Caco-2 (cell line): ENCODE measurements at regions not wholly inside any gene's neighbourhood (a gene's known extent, or its start where the extent isn't known, plus 50 kb on each side); places are given as distances from the start of the nearest gene placed in this dataset.
"Not testable (repeated sequence)": the region's sequence is repeated elsewhere in the genome, so short reads cannot be mapped to it uniquely, and the experiment has no call there.

Experiments
- BruUV-seq: library from RNA; stranded (reverse); fragments of 400-500 nt; replicated peaks from 2 replicates; lab custom pipeline; 2021; lab: Mats Ljungman, UMichigan
- CTCF ChIA-PET: fragments of 300-600 bp; sonication (Branson Sonifier 250); formaldehyde crosslinking; loops from one replicate; lab custom pipeline; 2022; ENCODE audit warnings: antibody characterized with exemption; lab: Charles Lee
- POLR2A ChIA-PET: fragments of 300-600 bp; sonication (Branson Sonifier 250); formaldehyde crosslinking; loops from one replicate; lab custom pipeline; 2022; ENCODE audit warnings: antibody characterized with exemption; lab: Charles Lee
- DNase-seq, 2 experiments: peaks; one replicate each; pipeline versions ENCODE4 v3.0.0 to v3.0.0-alpha.2; 2020 to 2022
- H3K27me3 ChIP-seq: replicated peaks from 2 replicates; pipeline ENCODE4 v1.6.0; 2011; ENCODE audit warnings: low read length; ENCODE audit not compliant: control insufficient read depth, insufficient read depth
- H3K36me3 ChIP-seq: 2 replicates; pipeline ENCODE4 v1.5.1; 2011; ENCODE audit warnings: low read length; ENCODE audit not compliant: control insufficient read depth, insufficient read depth
- H3K4me1 ChIP-seq: fragments of 250-450 bp; sonication (Bioruptor Pico); 2 replicates; pipeline ENCODE4 v1.5.1; 2020; ENCODE audit warnings: mild to moderate bottlenecking
- H3K4me3 ChIP-seq: 2 replicates; pipeline ENCODE4 v1.5.1; 2011; ENCODE audit warnings: low read depth, mild to moderate bottlenecking, control low read depth, low read length
- H3K9me3 ChIP-seq: fragments of 250-450 bp; sonication (Bioruptor Pico); 2 replicates; pipeline ENCODE4 v1.5.1; 2020; ENCODE audit warnings: mild to moderate bottlenecking, moderate library complexity
- H3K27ac Mint-ChIP-seq: one replicate; pipeline ENCODE4 v1.8.0; 2022; ENCODE audit warnings: mixed read lengths; ENCODE audit not compliant: unreplicated experiment
- H3K27me3 Mint-ChIP-seq: one replicate; pipeline ENCODE4 v1.8.0; 2022; ENCODE audit warnings: mixed read lengths; ENCODE audit not compliant: insufficient read depth, unreplicated experiment
- H3K36me3 Mint-ChIP-seq: one replicate; pipeline ENCODE4 v1.8.0; 2022; ENCODE audit warnings: mild to moderate bottlenecking, mixed read lengths; ENCODE audit not compliant: insufficient read depth, unreplicated experiment
- H3K4me1 Mint-ChIP-seq: one replicate; pipeline ENCODE4 v1.8.0; 2022; ENCODE audit warnings: low read depth, mixed read lengths; ENCODE audit not compliant: unreplicated experiment
- H3K4me3 Mint-ChIP-seq: one replicate; pipeline ENCODE4 v1.8.0; 2022; ENCODE audit warnings: mild to moderate bottlenecking, moderate library complexity, mixed read lengths; ENCODE audit not compliant: unreplicated experiment
- H3K9me3 Mint-ChIP-seq: one replicate; pipeline ENCODE4 v1.8.0; 2022; ENCODE audit warnings: mixed read lengths; ENCODE audit not compliant: unreplicated experiment
- intact Hi-C: fragments of 100-400 bp; cut with micrococcal nuclease; formaldehyde crosslinking; loops from one replicate; pipeline ENCODE4 v1.10.0; 2022; ENCODE audit not compliant: unreplicated experiment
- TF ChIP-seq, protein P1 (sequence below), 2 experiments: fragments of 200-600 bp in 1 of 2; IDR thresholded peaks; 1 replicate in 1 of 2; 2 replicates in 1 of 2; pipeline versions ENCODE4 v1.5.1 to v1.8.0; 2011 to 2022; ENCODE audit warnings: antibody characterized with exemption in 1 of 2, control low read depth in 1 of 2, inconsistent platforms in 1 of 2, low read depth in 1 of 2, low read length in 1 of 2, mild to moderate bottlenecking in 1 of 2, moderate library complexity in 1 of 2; ENCODE audit not compliant: insufficient read depth in 1 of 2, severe bottlenecking in 1 of 2, unreplicated experiment in 1 of 2

DNA sequence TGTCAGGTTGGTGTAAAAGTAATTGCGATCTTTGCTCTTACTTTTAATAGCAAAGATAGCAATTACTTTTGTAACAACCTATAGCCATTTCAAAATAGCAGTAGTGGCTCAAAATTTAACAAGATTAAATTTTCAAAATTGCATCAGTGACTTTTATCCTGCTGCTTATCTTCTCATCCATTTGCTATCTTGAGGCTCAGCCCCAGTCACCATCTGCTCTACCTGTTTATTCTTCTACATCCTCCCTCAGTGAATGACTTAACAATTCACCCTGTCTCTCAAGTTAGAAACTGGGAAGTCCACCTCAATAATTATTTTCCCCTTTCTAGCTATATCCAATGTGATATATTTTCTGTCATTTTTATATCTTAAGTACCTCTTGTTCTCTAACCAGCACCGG is 148.6 kb upstream of the ZNF804A start:
- Mint-ChIP-seq H3K27ac (no peak overlapping the region), H3K4me3 (no peak overlapping the region), H3K9me3 (no peaks in the 10 kb centered on the region), H3K27me3 (no peaks in the 10 kb centered on the region), H3K36me3 (no peaks in the 10 kb centered on the region), H3K4me1 (no peaks in the 10 kb centered on the region)
- CTCF ChIA-PET: no interaction called here
- H3K4me1 ChIP-seq: no peaks in the 10 kb centered on the region
- no peaks in the 10 kb centered on the region for H3K9me3 ChIP-seq
- intact Hi-C loops: no loop called here
- no peak for DNase-seq
- POLR2A ChIA-PET: no interaction called here
- no TSS peak for BruUV-seq
- no peaks in the 10 kb centered on the region for H3K36me3 ChIP-seq
- no peak overlapping the region for H3K4me3 ChIP-seq
- no peaks in the 10 kb centered on the region for H3K27me3 ChIP-seq
- TF ChIP-seq, protein P1, sequence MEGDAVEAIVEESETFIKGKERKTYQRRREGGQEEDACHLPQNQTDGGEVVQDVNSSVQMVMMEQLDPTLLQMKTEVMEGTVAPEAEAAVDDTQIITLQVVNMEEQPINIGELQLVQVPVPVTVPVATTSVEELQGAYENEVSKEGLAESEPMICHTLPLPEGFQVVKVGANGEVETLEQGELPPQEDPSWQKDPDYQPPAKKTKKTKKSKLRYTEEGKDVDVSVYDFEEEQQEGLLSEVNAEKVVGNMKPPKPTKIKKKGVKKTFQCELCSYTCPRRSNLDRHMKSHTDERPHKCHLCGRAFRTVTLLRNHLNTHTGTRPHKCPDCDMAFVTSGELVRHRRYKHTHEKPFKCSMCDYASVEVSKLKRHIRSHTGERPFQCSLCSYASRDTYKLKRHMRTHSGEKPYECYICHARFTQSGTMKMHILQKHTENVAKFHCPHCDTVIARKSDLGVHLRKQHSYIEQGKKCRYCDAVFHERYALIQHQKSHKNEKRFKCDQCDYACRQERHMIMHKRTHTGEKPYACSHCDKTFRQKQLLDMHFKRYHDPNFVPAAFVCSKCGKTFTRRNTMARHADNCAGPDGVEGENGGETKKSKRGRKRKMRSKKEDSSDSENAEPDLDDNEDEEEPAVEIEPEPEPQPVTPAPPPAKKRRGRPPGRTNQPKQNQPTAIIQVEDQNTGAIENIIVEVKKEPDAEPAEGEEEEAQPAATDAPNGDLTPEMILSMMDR (IDR thresholded peaks at IDR 0.05; ENCODE audit: insufficient read depth in 1 of 2, low read depth in 1 of 2, low read length in 1 of 2, severe bottlenecking in 1 of 2, unreplicated experiment in 1 of 2): no peak

DNA sequence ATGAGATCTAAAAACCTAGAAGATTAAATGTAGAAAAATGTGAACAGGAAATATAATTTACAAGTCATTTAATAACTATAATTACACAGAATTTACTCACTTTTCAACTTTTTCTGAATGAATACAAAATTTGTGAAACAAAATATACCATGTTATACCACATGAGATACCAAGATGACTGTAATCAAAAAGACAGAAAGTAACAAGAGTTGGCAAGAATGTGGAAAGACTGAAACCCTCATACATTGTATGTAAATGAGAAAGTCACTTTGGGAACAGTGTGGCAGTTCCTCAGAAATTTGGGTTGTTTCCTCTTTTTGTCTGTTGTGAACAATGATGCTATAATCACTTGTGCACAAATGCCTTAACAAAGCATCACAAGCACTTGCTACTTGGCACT is 145.4 kb upstream of the ZNF804A start:
- no peak overlapping the region for H3K4me3 Mint-ChIP-seq
- H3K9me3 Mint-ChIP-seq: no peaks in the 10 kb centered on the region
- no peaks in the 10 kb centered on the region for H3K36me3 ChIP-seq
- no peaks in the 10 kb centered on the region for H3K36me3 Mint-ChIP-seq
- no TSS peak for BruUV-seq
- no peak overlapping the region for H3K27ac Mint-ChIP-seq
- H3K27me3 ChIP-seq: no peaks in the 10 kb centered on the region
- ChIA-PET POLR2A (no interaction called here), CTCF (no interaction called here)
- intact Hi-C loops: no loop called here
- no peaks in the 10 kb centered on the region for H3K9me3 ChIP-seq
- no peaks in the 10 kb centered on the region for H3K27me3 Mint-ChIP-seq
- TF ChIP-seq, protein P1 (IDR thresholded peaks at IDR 0.05; ENCODE audit: insufficient read depth in 1 of 2, low read depth in 1 of 2, low read length in 1 of 2, severe bottlenecking in 1 of 2, unreplicated experiment in 1 of 2): no peak
- no peak overlapping the region for H3K4me3 ChIP-seq
- no peaks in the 10 kb centered on the region for H3K4me1 ChIP-seq
- no peaks in the 10 kb centered on the region for H3K4me1 Mint-ChIP-seq
- no peak for DNase-seq

- intact Hi-C loops: no loop called here
- Histone ChIP-seq H3K27me3 (no peaks in the 10 kb centered on the region), H3K36me3 (no peaks in the 10 kb centered on the region), H3K9me3 (no peaks in the 10 kb centered on the region), H3K4me3 (no peak overlapping the region), H3K4me1 (no peaks in the 10 kb centered on the region)
- TF ChIP-seq, protein P1 (IDR thresholded peaks at IDR 0.05; ENCODE audit: insufficient read depth in 1 of 2, low read depth in 1 of 2, low read length in 1 of 2, severe bottlenecking in 1 of 2, unreplicated experiment in 1 of 2): no peak
- no peak for DNase-seq
- Mint-ChIP-seq H3K27ac (no peak overlapping the region), H3K27me3 (no peaks in the 10 kb centered on the region), H3K4me3 (no peak overlapping the region), H3K9me3 (no peaks in the 10 kb centered on the region), H3K4me1 (no peaks in the 10 kb centered on the region), H3K36me3 (no peaks in the 10 kb centered on the region)
- POLR2A ChIA-PET: no interaction called here
- CTCF ChIA-PET: no interaction called here
- no TSS peak for BruUV-seq
Observed at GRCh38 chr2:184455624-184456023, 142.7 kb upstream of the ZNF804A start.

- POLR2A ChIA-PET, H3K9me3 ChIP-seq, H3K36me3 ChIP-seq, DNase-seq, H3K4me3 Mint-ChIP-seq, intact Hi-C loops, H3K4me1 Mint-ChIP-seq, H3K27me3 ChIP-seq, CTCF ChIA-PET, H3K4me1 ChIP-seq, H3K36me3 Mint-ChIP-seq, H3K4me3 ChIP-seq, H3K9me3 Mint-ChIP-seq, BruUV-seq, H3K27me3 Mint-ChIP-seq, H3K27ac Mint-ChIP-seq: not testable (repeated sequence)
Observed at GRCh38 chr2:184456693-184457092, 141.6 kb upstream of the ZNF804A start.
